Glutamatergic neuron (in vitro differentiated cells): ENCODE measurements at regions not wholly inside any gene's neighbourhood (a gene's known extent, or its start where the extent isn't known, plus 50 kb on each side); places are given as distances from the start of the nearest gene placed in this dataset.

ENCODE experiments used
- DNase-seq: peaks from one replicate; pipeline ENCODE4 v3.0.0; 2022
- H3K27ac Mint-ChIP-seq: one replicate; pipeline ENCODE4 v1.8.0; 2020; ENCODE audit warnings: mild to moderate bottlenecking, mixed read lengths, inconsistent platforms; ENCODE audit not compliant: unreplicated experiment
- H3K27me3 Mint-ChIP-seq: one replicate; pipeline ENCODE4 v1.8.0; 2020; ENCODE audit warnings: mild to moderate bottlenecking, moderate library complexity, mixed read lengths, inconsistent platforms; ENCODE audit not compliant: unreplicated experiment
- H3K36me3 Mint-ChIP-seq: one replicate; pipeline ENCODE4 v1.8.0; 2020; ENCODE audit warnings: mild to moderate bottlenecking, mixed read lengths, inconsistent platforms; ENCODE audit not compliant: unreplicated experiment
- H3K4me1 Mint-ChIP-seq: one replicate; pipeline ENCODE4 v1.8.0; 2020; ENCODE audit warnings: mild to moderate bottlenecking, low read depth, mixed read lengths, inconsistent platforms; ENCODE audit not compliant: unreplicated experiment
- H3K4me3 Mint-ChIP-seq: one replicate; pipeline ENCODE4 v1.8.0; 2020; ENCODE audit warnings: mild to moderate bottlenecking, mixed read lengths, inconsistent platforms; ENCODE audit not compliant: unreplicated experiment
- H3K9me3 Mint-ChIP-seq: one replicate; pipeline ENCODE4 v1.8.0; 2020; ENCODE audit warnings: mild to moderate bottlenecking, moderate library complexity, mixed read lengths, inconsistent platforms; ENCODE audit not compliant: unreplicated experiment
- CTCF ChIP-seq: fragments of 200-600 bp; sonication (generic); IDR thresholded peaks from one replicate; pipeline ENCODE4 v1.5.0; 2021; ENCODE audit not compliant: partially characterized antibody, unreplicated experiment

GRCh38 chr13:79671420-79671819, 190.5 kb downstream of the NDFIP2 start:
- H3K27me3 Mint-ChIP-seq = peaks cover 3% of the 10 kb centered on the region
- no peaks in the 10 kb centered on the region for H3K9me3 Mint-ChIP-seq
- H3K27ac Mint-ChIP-seq = no peak overlapping the region
- H3K4me3 Mint-ChIP-seq = no peak overlapping the region
- H3K4me1 Mint-ChIP-seq = peaks cover 9% of the 10 kb centered on the region
- no peak for TF ChIP-seq CTCF
- H3K36me3 Mint-ChIP-seq = no peaks in the 10 kb centered on the region
- DNase-seq = no peak

- H3K4me1 Mint-ChIP-seq = peaks cover 5% of the 10 kb centered on the region
Observed at GRCh38 chr13:79668201-79668752, 187.3 kb downstream of the NDFIP2 start.

GRCh38 chr13:79667771-79668170, 186.8 kb downstream of the NDFIP2 start:
- no peaks in the 10 kb centered on the region for H3K36me3 Mint-ChIP-seq
- no peak for DNase-seq
- peaks cover 3% of the 10 kb centered on the region for H3K27me3 Mint-ChIP-seq
- no peak overlapping the region for H3K4me3 Mint-ChIP-seq
- peaks cover 5% of the 10 kb centered on the region for H3K4me1 Mint-ChIP-seq
- no peak for TF ChIP-seq CTCF
- no peaks in the 10 kb centered on the region for H3K9me3 Mint-ChIP-seq
- H3K27ac Mint-ChIP-seq = no peak overlapping the region

More at GRCh38 chr13:79668201-79668752, 187.3 kb downstream of the NDFIP2 start:
- Mint-ChIP-seq H3K4me3 (no peak overlapping the region), H3K27me3 (peaks cover 3% of the 10 kb centered on the region), H3K9me3 (no peaks in the 10 kb centered on the region), H3K27ac (no peak overlapping the region), H3K36me3 (no peaks in the 10 kb centered on the region)
- no peak for DNase-seq
- no peak for TF ChIP-seq CTCF

GRCh38 chr13:79663977-79664636, 183.2 kb downstream of the NDFIP2 start:
- no peaks in the 10 kb centered on the region for H3K27me3 Mint-ChIP-seq
- no peak for DNase-seq
- H3K27ac Mint-ChIP-seq = no peak overlapping the region
- H3K4me1 Mint-ChIP-seq = peaks cover 6% of the 10 kb centered on the region
- H3K9me3 Mint-ChIP-seq = no peaks in the 10 kb centered on the region
- TF ChIP-seq CTCF = no peak
- H3K4me3 Mint-ChIP-seq = no peak overlapping the region
- H3K36me3 Mint-ChIP-seq = no peaks in the 10 kb centered on the region

- Mint-ChIP-seq H3K36me3 (no peaks in the 10 kb centered on the region), H3K4me3 (no peak overlapping the region), H3K4me1 (peaks cover 5% of the 10 kb centered on the region), H3K27ac (no peak overlapping the region), H3K9me3 (no peaks in the 10 kb centered on the region), H3K27me3 (no peaks in the 10 kb centered on the region)
- TF ChIP-seq CTCF = no peak
- no peak for DNase-seq
Observed at GRCh38 chr13:79663435-79663834, 182.5 kb downstream of the NDFIP2 start.
